ENCODE measurements at regions not wholly inside any gene's neighbourhood (a gene's known extent, or its start where the extent isn't known, plus 50 kb on each side); places are given as distances from the start of the nearest gene placed in this dataset.
A peak's percentile ranks its signal among the peaks of the same experiment; 100 is the strongest.

DNA sequence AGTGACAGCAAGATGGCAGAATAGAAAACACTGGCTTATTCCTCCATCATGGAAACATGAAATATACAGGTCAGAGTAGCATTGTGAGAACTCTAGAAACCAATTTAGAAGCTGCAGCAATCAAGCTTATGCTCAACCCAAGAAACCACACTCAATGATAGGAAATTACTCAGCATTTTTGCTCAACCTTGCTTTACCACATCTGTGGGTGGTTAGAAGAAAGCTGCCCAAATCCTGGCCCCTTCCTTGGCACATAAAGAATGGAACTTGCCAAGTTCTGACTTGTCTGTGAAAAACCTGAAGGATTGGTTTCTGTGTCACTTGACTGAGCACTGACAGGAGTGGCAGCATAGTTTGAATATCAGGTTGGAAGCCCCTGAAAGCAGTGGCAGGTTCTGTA, 108.0 kb upstream of the MOCS1 start:
- peak; percentile 37 for DNase-seq (ENCODE audit: low read depth, low spot score)
- Histone ChIP-seq H3K4me3 (no peak overlapping the region), H3K36me3 (ENCODE audit: insufficient read depth, low read length) (no peaks in the 10 kb centered on the region), H3K9ac (ENCODE audit: insufficient read length) (no peak overlapping the region), H3K27ac (no peak overlapping the region), H3K9me3 (ENCODE audit: low read depth, low read length) (no peaks in the 10 kb centered on the region)
- peak; percentile 26; the same call in 1 of the 2 replicates for TF ChIP-seq POLR2AphosphoS5 (IDR thresholded peaks at IDR 0.05; ENCODE audit: borderline replicate concordance, low read depth, low read length)
- no peak for TF ChIP-seq FOXP2 (optimal IDR thresholded peaks at IDR 0.05; ENCODE audit: control extremely low read depth, extremely low read length, insufficient read depth)

GRCh38 chr6:40039042-40039441, 104.8 kb upstream of the MOCS1 start:
- TF ChIP-seq EZH2 (IDR thresholded peaks at IDR 0.05) (no peak), POLR2AphosphoS5 (IDR thresholded peaks at IDR 0.05; ENCODE audit: borderline replicate concordance, low read depth, low read length) (no peak), FOXP2 (optimal IDR thresholded peaks at IDR 0.05; ENCODE audit: control extremely low read depth, extremely low read length, insufficient read depth) (no peak)
- Histone ChIP-seq H3K27ac (no peak overlapping the region), H3K9ac (ENCODE audit: insufficient read length) (no peak overlapping the region), H3K36me3 (ENCODE audit: insufficient read depth, low read length) (no peaks in the 10 kb centered on the region), H3K9me3 (ENCODE audit: low read depth, low read length) (no peaks in the 10 kb centered on the region), H3K4me3 (no peak overlapping the region)
- DNase-seq (ENCODE audit: low read depth, low spot score): no peak

GRCh38 chr6:40038626-40039025, 104.4 kb upstream of the MOCS1 start:
- Histone ChIP-seq H3K9ac (ENCODE audit: insufficient read length) (no peak overlapping the region), H3K4me3 (no peak overlapping the region), H3K36me3 (ENCODE audit: insufficient read depth, low read length) (no peaks in the 10 kb centered on the region), H3K9me3 (ENCODE audit: low read depth, low read length) (no peaks in the 10 kb centered on the region), H3K27ac (no peak overlapping the region)
- TF ChIP-seq POLR2AphosphoS5 (IDR thresholded peaks at IDR 0.05; ENCODE audit: borderline replicate concordance, low read depth, low read length): no peak
- no peak for TF ChIP-seq FOXP2 (optimal IDR thresholded peaks at IDR 0.05; ENCODE audit: control extremely low read depth, extremely low read length, insufficient read depth)
- no peak for TF ChIP-seq EZH2 (IDR thresholded peaks at IDR 0.05)
- no peak for DNase-seq (ENCODE audit: low read depth, low spot score)

- H3K27ac ChIP-seq: no peak overlapping the region
- no peak for TF ChIP-seq EZH2 (IDR thresholded peaks at IDR 0.05)
- DNase-seq (ENCODE audit: low read depth, low spot score): no peak
- H3K36me3 ChIP-seq (ENCODE audit: insufficient read depth, low read length): no peaks in the 10 kb centered on the region
- no peak overlapping the region for H3K9ac ChIP-seq (ENCODE audit: insufficient read length)
- no peak overlapping the region for H3K4me3 ChIP-seq
- no peaks in the 10 kb centered on the region for H3K9me3 ChIP-seq (ENCODE audit: low read depth, low read length)
Measured at GRCh38 chr6:40037271-40037670, 103.0 kb upstream of the MOCS1 start.

- H3K9me3 ChIP-seq (ENCODE audit: low read depth, low read length): no peaks in the 10 kb centered on the region
- no peak overlapping the region for H3K9ac ChIP-seq (ENCODE audit: insufficient read length)
- H3K4me3 ChIP-seq: no peak overlapping the region
- H3K36me3 ChIP-seq (ENCODE audit: insufficient read depth, low read length): no peaks in the 10 kb centered on the region
- DNase-seq (ENCODE audit: low read depth, low spot score): no peak
- TF ChIP-seq POLR2AphosphoS5 (IDR thresholded peaks at IDR 0.05; ENCODE audit: borderline replicate concordance, low read depth, low read length) (no peak), EZH2 (IDR thresholded peaks at IDR 0.05) (no peak), FOXP2 (optimal IDR thresholded peaks at IDR 0.05; ENCODE audit: control extremely low read depth, extremely low read length, insufficient read depth) (no peak)
- H3K27ac ChIP-seq: no peak overlapping the region
Measured at GRCh38 chr6:40036186-40036585, 101.9 kb upstream of the MOCS1 start.

GRCh38 chr6:40028449-40028848, 94.2 kb upstream of the MOCS1 start:
- Histone ChIP-seq H3K4me3 (no peak overlapping the region), H3K36me3 (ENCODE audit: insufficient read depth, low read length) (no peaks in the 10 kb centered on the region), H3K9ac (ENCODE audit: insufficient read length) (no peak overlapping the region), H3K27ac (no peak overlapping the region), H3K9me3 (ENCODE audit: low read depth, low read length) (no peaks in the 10 kb centered on the region)
- TF ChIP-seq EZH2 (IDR thresholded peaks at IDR 0.05) (no peak), POLR2AphosphoS5 (IDR thresholded peaks at IDR 0.05; ENCODE audit: borderline replicate concordance, low read depth, low read length) (no peak), FOXP2 (optimal IDR thresholded peaks at IDR 0.05; ENCODE audit: control extremely low read depth, extremely low read length, insufficient read depth) (no peak)
- DNase-seq (ENCODE audit: low read depth, low spot score): no peak

GRCh38 chr6:40022867-40023266, 88.6 kb upstream of the MOCS1 start:
- Histone ChIP-seq H3K4me3 (no peak overlapping the region), H3K36me3 (ENCODE audit: insufficient read depth, low read length) (no peaks in the 10 kb centered on the region), H3K9ac (ENCODE audit: insufficient read length) (no peak overlapping the region), H3K27ac (no peak overlapping the region), H3K9me3 (ENCODE audit: low read depth, low read length) (no peaks in the 10 kb centered on the region)
- TF ChIP-seq EZH2 (IDR thresholded peaks at IDR 0.05) (no peak), POLR2AphosphoS5 (IDR thresholded peaks at IDR 0.05; ENCODE audit: borderline replicate concordance, low read depth, low read length) (no peak), FOXP2 (optimal IDR thresholded peaks at IDR 0.05; ENCODE audit: control extremely low read depth, extremely low read length, insufficient read depth) (no peak)
- DNase-seq (ENCODE audit: low read depth, low spot score): no peak

- TF ChIP-seq EZH2 (IDR thresholded peaks at IDR 0.05): no peak
- no peak for TF ChIP-seq FOXP2 (optimal IDR thresholded peaks at IDR 0.05; ENCODE audit: control extremely low read depth, extremely low read length, insufficient read depth)
- no peak for TF ChIP-seq POLR2AphosphoS5 (IDR thresholded peaks at IDR 0.05; ENCODE audit: borderline replicate concordance, low read depth, low read length)
Measured at GRCh38 chr6:40020166-40020565, 85.9 kb upstream of the MOCS1 start.

DNA sequence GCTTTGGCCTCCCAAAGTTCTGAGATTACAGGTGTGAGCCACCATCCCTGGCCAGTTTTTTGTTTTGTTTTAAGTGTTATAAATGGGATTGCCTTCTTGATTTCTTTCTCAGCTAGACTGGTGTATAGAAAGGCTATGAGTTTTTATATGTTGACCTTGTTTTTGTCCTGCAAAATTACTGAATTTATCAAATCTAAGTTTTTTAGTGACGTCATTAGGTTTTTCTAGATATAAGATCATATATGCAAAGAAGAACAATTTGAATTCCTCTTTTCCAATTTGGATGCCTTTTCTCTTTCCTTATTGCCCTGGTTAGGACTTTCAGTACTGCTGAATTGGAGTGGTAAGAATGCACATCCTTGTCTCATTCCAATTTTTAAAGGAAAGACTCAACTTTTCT, 81.3 kb upstream of the MOCS1 start:
- Histone ChIP-seq H3K4me3 (no peak overlapping the region), H3K27ac (no peak overlapping the region), H3K9ac (ENCODE audit: insufficient read length) (no peak overlapping the region), H3K36me3 (ENCODE audit: insufficient read depth, low read length) (no peaks in the 10 kb centered on the region), H3K9me3 (ENCODE audit: low read depth, low read length) (0 out of 2 replicates have a peak, but pooled peaks cover 2% of the 10 kb centered on the region)
- no peak for TF ChIP-seq FOXP2 (optimal IDR thresholded peaks at IDR 0.05; ENCODE audit: control extremely low read depth, extremely low read length, insufficient read depth)
- TF ChIP-seq EZH2 (IDR thresholded peaks at IDR 0.05): no peak
- no peak for TF ChIP-seq POLR2AphosphoS5 (IDR thresholded peaks at IDR 0.05; ENCODE audit: borderline replicate concordance, low read depth, low read length)
- DNase-seq (ENCODE audit: low read depth, low spot score): no peak

More at GRCh38 chr6:40020166-40020565, 85.9 kb upstream of the MOCS1 start:
- no peak for DNase-seq (ENCODE audit: low read depth, low spot score)
- Histone ChIP-seq H3K4me3 (no peak overlapping the region), H3K9ac (ENCODE audit: insufficient read length) (no peak overlapping the region), H3K36me3 (ENCODE audit: insufficient read depth, low read length) (no peaks in the 10 kb centered on the region), H3K9me3 (ENCODE audit: low read depth, low read length) (0 out of 2 replicates have a peak, but pooled peaks cover 2% of the 10 kb centered on the region), H3K27ac (no peak overlapping the region)

All from SK-N-MC (cell line).